HG03135 (cell line): ENCODE measurements at regions not wholly inside any gene's neighbourhood (a gene's known extent, or its start where the extent isn't known, plus 50 kb on each side); places are given as distances from the start of the nearest gene placed in this dataset.
"Not testable (repeated sequence)": the region's sequence is repeated elsewhere in the genome, so short reads cannot be mapped to it uniquely, and the experiment has no call there.

ENCODE experiments used
- ATAC-seq: cut with Tn5 transposase; IDR thresholded peaks from one replicate; pipeline ENCODE4 v1.9.1; 2021; ENCODE audit warnings: mild to moderate bottlenecking, moderate library complexity; ENCODE audit not compliant: unreplicated experiment

- ATAC-seq: no peak
Measured at GRCh38 chr12:127963933-127964332, 303.0 kb upstream of the TMEM132C start.

- ATAC-seq: no peak
Measured at GRCh38 chr12:127964717-127965116, 302.3 kb upstream of the TMEM132C start.

- ATAC-seq: no peak
Measured at GRCh38 chr12:127966331-127966730, 300.6 kb upstream of the TMEM132C start.

DNA sequence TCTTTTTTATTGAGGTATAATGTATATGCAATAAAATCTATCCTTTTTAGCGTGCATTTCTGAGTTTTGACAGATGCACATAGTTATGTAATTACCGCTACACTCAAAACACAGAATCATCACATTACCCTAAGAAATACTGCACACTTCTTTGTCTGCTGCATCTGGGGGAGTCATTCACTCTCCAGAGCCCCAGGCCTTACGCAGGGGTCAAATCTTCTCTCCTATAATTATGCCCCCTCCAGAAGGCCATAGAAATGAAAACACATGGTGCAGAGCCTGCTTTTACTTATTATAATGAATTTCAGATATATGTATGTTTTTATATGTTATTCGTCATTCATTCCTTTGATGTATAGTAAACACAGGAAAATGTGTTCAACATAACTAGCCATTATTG lies 296.5 kb upstream of the TMEM132C start:
- no peak for ATAC-seq

GRCh38 chr12:127980585-127980984 lies 286.4 kb upstream of the TMEM132C start:
- ATAC-seq: no peak

DNA sequence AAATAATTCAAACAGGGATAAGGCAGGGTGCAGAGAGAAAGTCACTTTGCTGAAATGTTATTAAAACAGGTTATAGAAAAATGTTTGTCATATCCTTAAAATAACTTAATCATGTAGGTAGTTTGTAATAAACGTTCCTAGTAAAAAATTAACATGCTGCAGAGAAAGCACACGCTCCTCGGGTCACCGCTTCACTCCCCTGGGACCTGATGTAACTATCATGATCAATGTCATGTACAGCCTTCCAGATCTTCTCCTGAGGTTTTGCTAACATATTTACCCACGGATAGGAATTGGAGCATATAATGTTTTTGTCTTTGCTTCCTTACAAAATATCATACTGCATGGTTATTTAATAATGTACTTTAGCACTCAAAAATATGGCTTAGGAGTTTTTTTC lies 285.1 kb upstream of the TMEM132C start:
- no peak for ATAC-seq

DNA sequence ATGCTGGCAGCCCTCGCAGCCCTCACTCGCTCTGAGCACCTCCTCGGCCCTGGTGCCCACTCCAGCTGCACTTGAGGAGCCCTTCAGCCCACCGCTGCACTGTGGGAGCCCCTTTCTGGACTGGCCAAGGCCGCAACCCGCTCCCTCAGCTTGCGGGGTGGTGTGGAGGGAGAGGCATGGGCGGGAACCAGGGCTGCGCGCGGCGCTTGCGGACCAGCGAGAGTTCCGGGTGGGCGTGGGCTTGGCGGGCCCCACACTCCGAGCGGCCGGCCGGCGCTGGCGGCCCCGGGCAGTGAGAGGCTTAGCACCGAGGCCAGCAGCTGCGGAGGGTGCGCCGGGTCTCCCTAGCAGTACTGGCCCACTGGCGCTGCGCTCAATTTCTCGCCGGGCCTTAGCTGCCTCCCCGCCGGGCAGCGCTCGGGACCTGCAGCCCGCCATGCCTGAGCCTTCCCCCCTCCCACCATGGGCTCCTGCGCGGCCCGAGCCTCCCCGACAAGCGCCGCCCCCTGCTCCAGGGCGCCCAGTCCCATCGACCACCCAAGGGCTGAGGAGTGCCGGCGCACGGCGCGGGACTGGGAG lies 283.7 kb upstream of the TMEM132C start:
- ATAC-seq: not testable (repeated sequence)

DNA sequence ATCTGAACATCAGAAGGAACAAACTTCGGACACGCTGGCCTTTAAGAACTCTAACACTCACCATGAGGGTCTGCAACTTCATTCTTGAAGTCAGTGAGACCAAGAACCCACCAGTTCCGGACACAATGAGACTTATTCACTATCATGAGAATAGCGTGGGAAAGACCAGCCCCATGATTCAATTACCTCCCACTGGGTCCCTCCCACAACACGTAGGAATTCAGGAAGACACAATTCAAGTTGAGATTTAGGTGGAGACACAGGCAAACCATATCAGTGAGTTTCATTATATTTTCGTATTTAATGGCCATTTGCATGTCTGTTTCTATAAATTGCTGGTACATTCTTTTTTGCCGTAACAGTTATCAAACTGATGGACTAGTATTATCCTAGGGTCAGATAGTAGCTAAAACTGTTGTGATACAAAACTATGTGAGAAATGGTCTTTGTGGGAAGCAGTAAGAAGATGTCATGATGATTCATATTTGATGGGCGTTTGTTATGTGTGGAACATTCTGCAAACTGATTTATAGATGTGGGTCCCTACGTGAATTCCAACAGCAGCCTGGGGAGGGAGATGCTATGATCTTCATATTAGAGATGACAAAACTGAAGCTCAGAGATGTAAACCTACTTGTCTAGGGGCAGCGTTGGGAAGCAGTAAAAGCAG lies 282.4 kb upstream of the TMEM132C start:
- no peak for ATAC-seq

- no peak for ATAC-seq
Measured at GRCh38 chr12:127987199-127987901, 279.6 kb upstream of the TMEM132C start.

DNA sequence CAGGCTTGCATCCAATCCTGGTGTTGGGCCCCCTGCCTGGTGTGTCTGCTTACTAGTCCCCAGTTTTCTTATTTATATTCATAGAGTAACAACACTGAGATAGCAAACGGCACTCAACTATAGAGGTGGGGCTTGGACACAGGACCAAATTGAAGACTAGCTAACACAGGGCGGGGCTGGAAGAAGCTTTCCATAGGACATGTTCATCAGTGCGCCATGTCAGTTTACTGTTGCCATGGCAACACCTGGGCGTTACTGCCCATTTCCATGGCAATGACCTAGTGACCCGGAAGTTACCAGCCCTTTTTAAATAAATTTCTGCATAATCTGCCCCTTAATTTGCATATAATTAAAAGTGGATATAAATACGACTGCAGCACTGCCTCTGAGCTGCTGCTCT lies 275.5 kb upstream of the TMEM132C start:
- ATAC-seq: no peak

DNA sequence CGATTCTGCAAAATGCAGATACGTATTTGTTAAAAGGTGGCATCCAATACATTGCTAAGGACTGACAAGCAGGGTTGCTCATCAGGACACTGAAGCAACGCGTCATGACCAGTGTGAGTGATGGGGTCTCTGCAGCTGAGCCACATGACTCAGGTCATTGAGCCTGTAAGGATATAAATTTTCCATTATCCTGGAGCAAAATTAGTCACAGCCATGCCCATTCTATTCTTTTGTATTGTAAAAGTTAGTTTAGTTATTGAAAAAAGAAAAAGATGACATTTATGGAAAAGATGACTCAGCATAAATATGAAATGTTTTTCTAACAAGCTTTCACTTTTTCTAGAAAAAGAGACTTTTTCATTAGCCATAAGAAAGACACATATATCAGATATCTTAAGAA lies 268.0 kb upstream of the TMEM132C start:
- ATAC-seq: no peak

DNA sequence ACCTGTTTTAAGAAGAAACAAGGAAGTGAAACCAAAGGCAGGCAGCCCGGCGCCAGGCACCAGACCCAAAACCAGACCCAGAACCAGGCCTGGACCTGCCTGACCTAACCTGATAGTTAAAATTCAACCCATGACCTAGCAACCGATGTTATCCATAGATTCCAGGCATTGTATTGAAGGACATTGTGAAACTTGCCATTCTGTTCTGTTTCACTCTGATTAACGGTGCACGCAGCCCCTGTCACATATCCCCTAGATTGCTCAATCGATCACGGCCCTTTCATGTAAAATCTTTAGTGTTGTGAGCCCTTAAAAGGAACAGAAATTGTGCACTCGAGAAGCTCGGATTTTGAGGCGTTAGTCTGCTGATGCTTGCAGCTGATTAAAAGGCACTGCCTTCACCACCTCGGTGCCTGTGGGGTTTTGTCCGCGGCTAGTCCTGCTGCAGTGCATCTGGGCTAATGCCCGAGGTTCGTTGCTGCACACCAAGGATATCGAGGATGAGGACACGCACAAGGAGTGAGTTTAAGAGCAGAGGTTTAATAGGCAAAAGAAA lies 262.5 kb upstream of the TMEM132C start:
- ATAC-seq: no peak

- ATAC-seq: no peak
Measured at GRCh38 chr12:128007250-128007649, 259.7 kb upstream of the TMEM132C start.

DNA sequence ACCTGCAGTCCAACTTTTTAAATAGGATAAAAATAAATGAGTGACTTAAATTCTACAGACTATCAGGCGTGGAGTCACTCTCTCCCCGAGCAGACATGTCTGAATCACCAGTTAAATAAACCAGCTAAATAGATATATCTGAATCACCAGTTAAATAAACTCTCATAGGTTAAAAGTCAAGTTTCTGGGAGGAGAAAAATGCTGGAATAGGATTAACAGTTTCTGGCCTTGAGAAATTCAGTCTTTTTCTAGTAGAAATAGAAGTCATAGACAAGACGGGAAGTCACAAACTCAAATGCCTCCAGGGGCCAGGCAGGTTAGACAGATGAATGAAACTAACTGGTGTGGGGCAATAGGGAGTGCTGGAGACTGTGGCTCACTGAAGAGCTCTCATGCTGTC lies 258.6 kb upstream of the TMEM132C start:
- ATAC-seq: no peak

DNA sequence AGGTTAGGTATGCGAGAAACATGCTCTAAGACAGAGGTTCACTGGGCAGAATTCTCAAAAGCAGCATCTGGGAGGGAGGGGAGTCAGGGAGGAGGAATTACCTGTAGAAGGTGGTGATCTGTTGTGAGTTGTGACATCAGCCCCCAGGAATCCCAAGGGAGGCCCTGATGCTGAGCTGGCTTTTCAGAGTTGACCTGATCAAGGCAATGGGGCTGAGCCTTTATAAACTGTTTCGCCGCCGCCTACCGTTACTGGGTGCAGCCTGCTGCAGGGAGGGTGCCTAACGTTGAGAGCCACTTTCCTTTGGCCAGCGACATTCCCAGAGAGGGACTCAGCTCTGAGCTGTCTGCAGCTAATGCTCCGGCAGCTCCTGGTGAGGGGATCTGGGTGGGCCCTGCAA lies 257.9 kb upstream of the TMEM132C start:
- no peak for ATAC-seq

DNA sequence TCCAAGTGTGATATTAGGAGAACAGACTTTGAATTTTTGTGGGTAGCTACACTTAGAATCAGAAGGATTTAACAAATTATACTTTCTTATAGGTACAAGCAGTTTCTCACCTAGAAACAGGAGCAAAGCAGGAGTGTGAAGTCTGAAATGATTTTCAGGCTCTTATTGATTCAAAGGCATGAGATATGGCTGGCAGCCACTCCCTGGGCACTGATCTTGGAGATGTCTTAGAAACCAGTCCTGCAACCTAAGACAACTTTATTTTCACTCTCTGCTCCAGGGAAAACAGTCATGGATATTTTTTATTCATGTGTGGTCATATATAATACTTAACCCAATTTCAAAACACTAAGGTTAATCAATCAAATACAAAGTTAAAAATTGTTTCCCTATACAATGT lies 254.9 kb upstream of the TMEM132C start:
- no peak for ATAC-seq

DNA sequence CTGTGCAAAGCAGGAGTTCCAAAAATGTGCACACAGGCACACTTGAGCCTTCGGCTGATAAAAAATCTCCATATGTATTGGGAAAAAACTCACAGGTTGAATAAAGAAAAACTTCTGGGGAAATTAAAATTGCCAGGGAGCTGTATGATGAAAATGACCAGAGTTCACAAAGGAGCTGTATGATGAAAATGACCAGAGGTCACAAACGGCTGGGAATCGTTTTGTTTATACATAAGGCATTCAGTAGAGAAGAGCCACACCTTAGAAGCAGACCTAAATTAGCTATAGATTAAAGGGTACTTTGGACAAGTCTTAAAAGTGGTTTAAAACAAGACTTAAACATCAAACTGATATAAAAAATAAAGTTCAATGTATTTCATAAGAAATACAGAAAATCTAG lies 251.7 kb upstream of the TMEM132C start:
- ATAC-seq: no peak

- no peak for ATAC-seq
Measured at GRCh38 chr12:128018067-128018466, 248.9 kb upstream of the TMEM132C start.

DNA sequence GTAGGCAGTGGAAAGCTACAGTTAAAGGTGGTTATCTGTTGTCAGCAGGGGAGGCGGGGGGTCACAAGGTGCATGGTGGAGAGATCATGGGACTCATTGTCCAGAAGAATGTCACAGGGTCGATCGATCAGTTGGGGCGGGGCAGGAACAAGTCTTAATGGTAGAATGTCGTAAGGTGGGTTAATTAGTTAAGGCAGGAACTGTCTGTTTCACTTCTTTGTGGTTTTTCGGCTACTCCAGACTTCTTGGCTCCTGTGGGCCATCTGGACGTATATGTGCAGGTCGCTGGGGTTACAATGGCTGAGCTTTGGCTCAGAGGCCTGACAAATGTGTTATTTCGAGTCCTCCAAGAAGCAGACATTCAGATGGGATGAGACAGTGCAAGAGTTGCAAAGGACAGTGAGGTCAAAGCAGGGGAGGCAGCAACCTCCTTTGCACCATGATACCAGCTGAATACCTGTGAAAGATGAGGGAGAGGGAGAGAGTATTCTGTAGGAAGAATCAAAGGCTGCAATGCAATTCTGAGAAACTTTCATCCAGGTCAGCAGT lies 246.9 kb upstream of the TMEM132C start:
- ATAC-seq: no peak

DNA sequence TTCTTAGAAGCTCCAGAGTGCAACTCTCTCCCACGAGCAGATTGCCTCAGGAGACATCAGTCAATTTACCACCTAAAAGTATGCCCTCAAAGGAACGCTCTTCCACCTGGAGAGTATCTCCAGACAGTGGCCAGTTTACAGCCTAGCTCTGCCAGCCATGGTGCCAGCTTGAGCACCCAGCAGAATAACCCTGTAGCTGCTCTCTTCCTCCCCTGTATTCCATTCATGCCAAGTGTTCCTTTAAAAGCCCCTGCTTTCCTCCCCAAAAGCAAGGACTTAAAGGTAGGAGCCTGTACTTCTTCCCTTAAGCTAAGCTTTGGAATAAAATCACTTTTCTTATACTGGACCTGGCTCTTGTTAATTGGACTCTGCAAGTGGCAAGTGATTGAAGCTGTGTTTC lies 245.4 kb upstream of the TMEM132C start:
- no peak for ATAC-seq

- no peak for ATAC-seq
Measured at GRCh38 chr12:128025589-128026245, 241.3 kb upstream of the TMEM132C start.
